GM18498 (cell line): ENCODE measurements at regions not wholly inside any gene's neighbourhood (a gene's known extent, or its start where the extent isn't known, plus 50 kb on each side); places are given as distances from the start of the nearest gene placed in this dataset.

ENCODE experiments used
- ATAC-seq: cut with Tn5 transposase; IDR thresholded peaks from one replicate; pipeline ENCODE4 v1.9.1; 2021; ENCODE audit warnings: mild to moderate bottlenecking, moderate library complexity; ENCODE audit not compliant: unreplicated experiment

DNA sequence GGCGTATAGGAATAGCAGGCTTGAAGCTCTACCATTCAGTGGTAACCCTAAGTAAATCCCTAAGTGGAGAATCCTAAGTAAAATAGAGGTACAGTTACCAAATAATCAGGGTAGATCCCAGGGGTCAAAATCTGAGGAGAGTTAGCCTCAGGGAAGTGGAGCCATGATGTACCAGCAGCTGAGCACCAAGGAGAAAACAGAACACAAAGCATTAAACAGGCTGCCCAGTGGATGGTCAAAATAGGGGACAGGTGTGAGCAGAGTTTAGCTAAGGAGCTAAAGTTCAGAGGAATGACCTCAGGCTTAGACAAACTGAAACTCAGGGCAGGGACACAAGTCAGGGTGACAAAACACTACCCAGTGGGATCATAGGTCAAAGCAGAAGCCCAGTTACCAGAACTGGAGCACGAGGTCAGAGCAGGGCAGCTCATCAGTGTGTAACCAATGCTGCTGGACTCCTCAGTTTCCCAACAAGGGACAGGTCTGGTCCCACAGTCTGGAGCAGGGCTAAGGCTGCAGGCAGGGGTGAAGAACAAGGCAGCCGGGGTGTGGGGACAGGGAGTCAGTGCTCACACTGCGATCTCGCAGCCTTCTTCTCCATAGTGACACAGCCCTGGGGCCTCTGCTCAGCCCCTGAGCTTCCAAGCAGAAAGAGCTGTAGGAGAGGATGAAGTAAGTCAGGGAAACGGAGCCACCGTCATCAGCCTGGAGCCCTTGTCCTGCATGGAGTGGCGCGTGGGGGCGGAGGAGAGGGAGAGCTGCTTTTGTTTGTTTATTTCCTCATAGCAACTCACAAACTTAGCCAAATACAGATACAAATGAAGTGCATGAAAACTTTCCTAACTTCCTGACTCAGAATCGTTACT lies 264.0 kb downstream of the MREG start:
- ATAC-seq: no peak

DNA sequence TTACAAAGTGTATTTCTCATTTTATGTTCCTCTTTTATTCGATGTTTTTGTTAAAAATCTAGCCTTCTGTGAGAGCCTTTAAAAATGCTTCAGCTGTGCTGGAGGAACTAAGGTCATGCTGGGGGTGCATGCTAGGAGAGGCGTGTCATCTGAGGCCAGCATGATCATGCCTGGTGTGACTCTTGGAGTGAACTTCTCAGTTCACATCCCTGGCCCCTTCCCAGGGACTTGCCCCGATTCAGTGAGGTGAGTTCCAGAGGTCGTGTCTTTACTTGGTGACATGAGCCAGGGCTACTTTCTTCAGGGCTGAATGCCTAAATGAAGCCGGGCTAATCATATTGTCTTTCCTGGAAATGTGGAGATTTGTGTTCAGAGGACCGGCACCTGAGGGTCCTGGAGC lies 264.9 kb downstream of the MREG start:
- ATAC-seq: no peak

- no peak for ATAC-seq
Observed at GRCh38 chr2:215746887-215747615, 266.3 kb downstream of the MREG start.

- no peak for ATAC-seq
Observed at GRCh38 chr2:215746226-215746886, 267.0 kb downstream of the MREG start.

DNA sequence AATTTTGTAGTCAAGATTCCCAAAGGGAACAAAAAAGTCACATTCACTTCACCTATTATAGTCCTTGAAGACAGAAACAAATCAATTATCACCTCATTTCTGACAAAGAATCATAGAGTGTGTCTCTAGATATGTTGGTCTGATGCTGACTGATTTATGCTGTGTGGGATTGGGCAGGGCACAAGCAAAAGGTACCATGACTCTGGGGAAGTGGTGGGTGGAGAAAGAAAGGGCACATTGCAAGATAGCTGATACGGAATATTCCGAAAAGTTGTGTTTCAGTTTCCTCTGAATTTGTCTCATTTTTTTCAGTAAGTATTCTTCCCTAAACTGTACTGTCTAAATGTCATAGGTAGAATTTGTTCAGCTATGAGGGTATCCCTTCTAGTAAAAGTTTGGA lies 268.0 kb downstream of the MREG start:
- ATAC-seq: no peak

- no peak for ATAC-seq
Observed at GRCh38 chr2:215744514-215744913, 268.8 kb downstream of the MREG start.

GRCh38 chr2:215743066-215743465 lies 270.3 kb downstream of the MREG start:
- no peak for ATAC-seq

GRCh38 chr2:215742021-215742420 lies 271.3 kb downstream of the MREG start:
- no peak for ATAC-seq

DNA sequence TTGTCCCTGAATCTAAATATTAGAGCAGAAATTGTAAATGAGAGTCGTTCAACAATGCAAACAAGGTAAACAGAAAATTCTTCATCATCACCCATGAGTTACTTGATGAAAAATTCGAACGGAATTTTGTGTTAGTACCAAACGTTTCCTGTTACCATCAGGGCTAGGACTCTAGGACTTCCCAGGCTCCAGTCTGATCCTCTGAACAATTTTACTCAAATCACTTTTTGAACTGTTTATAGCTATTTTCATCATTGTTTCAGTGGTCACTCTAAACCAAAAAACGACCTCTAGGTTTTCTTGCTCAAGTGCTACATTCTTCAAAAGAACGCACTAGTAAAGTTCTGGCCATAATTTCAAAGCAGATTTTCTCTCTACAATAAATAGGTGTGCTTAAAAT lies 273.3 kb downstream of the MREG start:
- no peak for ATAC-seq

- ATAC-seq: no peak
Observed at GRCh38 chr2:215738351-215738750, 275.0 kb downstream of the MREG start.

DNA sequence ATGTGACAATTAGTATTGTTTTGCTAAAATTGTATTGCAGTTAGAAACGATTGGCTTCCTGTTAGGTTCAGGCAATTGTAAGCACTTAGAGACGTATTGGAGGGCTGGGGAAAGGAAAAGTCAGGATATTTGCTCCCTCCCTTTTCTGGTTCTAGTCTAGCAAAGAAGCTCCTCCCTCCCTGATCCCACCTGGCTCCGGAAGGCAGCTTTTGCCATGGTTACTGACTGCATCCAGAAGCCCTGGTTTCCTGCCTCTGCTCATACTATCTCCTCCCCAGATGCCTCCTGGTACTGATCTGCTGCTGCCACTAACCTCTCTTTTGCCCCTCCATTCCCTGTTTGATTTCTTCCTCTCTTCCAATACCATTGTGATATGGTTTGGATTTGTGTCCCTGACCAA lies 275.9 kb downstream of the MREG start:
- ATAC-seq: no peak

GRCh38 chr2:215736653-215737290 lies 276.6 kb downstream of the MREG start:
- ATAC-seq: no peak

DNA sequence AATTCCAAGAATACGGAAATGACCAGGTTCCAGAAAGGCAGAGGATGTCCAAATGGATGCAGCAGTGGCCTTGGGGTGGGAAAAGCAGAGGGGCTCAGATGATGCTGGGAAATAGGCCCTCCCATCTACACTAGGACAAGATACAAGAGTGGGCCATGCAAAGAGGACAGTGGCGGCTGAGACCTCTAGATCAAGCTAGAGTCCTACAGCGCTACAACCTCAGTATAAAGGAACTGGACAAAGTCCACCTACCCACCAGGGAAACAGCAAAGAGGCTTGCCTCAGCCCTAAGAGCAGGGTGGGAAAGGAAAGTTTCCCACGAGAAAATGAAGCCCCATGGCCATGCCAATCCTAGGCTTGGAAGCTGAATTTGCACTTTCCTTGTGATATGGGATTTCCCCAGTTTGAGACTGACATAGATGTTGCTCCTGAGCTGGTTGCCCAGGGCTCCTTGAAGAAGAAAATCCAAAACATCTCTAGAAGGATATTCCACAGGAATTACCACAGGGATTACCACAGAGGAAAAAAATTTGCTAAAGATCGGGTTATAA lies 282.2 kb downstream of the MREG start:
- no peak for ATAC-seq

DNA sequence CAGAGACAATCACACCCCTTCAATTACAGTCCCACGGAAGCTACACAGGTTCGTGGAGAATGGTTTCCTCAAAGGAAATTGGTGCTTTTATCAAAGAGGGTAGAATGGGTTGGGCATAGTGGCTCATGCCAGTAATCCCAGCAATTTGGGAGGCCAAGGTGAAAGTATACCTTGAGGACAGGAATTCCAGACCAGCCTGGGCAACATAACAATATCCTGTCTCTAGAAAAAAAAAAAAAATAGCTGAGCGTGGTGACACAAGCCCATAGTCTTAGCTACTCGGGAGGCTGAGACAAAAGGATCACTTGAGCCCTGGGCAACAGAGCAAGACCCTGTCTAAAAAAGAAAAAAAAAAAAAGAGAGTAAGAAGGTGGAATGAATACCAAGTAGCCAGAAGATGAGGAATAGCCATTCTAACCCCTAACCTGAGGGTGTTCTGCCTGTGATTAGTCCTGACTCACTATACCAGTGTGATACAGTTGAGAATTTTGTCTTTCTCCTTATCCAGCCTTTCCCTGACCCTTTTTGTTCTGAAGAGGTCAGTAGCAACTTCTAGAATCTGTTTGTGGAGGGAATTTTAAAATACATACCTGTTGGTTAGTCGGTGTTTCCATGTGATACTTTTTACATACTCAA lies 283.2 kb downstream of the MREG start:
- ATAC-seq: no peak

GRCh38 chr2:215728504-215729065 lies 284.8 kb downstream of the MREG start:
- peak; percentile 77 for ATAC-seq

DNA sequence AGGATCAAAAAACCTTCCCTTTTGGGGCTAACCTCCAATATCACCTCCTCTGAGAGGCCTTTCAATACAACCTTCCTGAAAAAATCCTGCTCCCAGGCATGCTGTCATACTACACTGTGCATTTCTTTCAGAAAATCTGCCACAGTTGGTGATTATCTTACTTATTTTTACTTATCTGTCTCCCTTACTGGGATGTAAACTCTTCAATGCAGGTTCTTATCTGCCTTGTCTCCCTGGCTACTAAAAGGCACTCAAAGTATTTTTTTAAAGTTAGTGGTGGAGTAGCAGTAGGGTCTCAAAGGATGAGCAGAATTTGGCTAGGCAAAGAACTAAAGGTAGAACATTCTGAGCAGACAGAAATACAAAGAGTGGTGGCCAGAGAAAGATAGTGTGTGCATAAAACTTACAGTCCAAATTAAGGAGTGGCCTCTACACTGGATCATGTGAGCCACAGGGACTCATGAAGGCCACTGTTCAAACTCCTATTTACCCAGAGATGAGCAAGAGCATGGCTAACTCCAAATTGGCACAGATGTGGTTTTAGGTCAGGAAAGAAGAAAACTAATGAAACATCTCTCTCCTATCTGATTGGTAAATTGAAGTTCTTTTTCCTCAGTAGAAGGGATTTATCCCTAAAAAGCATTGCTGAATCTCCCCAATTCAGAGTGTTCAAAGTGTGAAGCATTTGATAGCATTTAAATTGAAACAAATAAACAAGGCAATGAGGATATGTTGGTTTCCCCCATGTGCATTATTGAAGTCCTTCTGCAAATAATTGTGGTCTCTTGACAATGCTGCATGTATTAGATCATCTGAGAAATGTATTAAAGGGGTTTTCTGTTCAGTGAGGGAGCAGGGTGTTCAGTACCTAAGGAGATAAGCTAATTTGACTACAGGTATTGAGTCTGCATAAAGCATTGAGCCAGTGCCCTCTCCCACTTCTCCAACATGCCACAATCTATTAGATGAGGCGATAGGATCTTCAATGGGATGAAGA lies 285.5 kb downstream of the MREG start:
- ATAC-seq: peak; percentile 12

DNA sequence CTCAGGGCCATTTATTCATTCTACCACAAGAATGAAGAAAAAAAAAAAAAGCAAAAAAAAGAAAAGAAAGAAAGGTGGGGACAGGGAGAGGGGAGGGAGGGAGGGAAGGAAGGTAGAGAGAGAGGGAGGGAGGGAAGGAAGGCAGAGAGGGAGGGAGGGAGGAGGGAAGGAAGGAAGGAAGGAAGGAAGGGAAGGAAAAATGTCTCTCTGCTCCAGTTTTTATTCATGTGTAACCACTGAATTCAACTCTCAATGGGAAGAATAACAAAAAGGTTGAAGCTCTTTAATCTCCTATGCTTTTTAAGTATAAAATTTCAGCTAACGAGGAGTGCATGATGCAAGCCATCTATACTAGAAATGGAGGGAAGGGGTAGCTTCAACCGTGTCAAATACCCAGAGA lies 287.3 kb downstream of the MREG start:
- no peak for ATAC-seq

GRCh38 chr2:215724146-215724545 lies 288.3 kb upstream of the FN1 start:
- no peak for ATAC-seq

- no peak for ATAC-seq
Observed at GRCh38 chr2:215723631-215724011, 287.8 kb upstream of the FN1 start.
